GM20000 (cell line): ENCODE measurements at regions not wholly inside any gene's neighbourhood (a gene's known extent, or its start where the extent isn't known, plus 50 kb on each side); places are given as distances from the start of the nearest gene placed in this dataset.

ENCODE experiments used
- DNase-seq: peaks from one replicate; pipeline ENCODE4 v3.0.0; 2012; ENCODE audit warnings: low spot score
- TF ChIP-seq, protein P1 (sequence below): IDR thresholded peaks from 2 replicates; pipeline ENCODE4 v1.5.1; 2012; ENCODE audit warnings: mild to moderate bottlenecking, control low read depth; ENCODE audit errors: extremely low read depth, missing control alignments

GRCh38 chr10:6362879-6363278 is 160.1 kb downstream of the PFKFB3 start:
- TF ChIP-seq, protein P1, sequence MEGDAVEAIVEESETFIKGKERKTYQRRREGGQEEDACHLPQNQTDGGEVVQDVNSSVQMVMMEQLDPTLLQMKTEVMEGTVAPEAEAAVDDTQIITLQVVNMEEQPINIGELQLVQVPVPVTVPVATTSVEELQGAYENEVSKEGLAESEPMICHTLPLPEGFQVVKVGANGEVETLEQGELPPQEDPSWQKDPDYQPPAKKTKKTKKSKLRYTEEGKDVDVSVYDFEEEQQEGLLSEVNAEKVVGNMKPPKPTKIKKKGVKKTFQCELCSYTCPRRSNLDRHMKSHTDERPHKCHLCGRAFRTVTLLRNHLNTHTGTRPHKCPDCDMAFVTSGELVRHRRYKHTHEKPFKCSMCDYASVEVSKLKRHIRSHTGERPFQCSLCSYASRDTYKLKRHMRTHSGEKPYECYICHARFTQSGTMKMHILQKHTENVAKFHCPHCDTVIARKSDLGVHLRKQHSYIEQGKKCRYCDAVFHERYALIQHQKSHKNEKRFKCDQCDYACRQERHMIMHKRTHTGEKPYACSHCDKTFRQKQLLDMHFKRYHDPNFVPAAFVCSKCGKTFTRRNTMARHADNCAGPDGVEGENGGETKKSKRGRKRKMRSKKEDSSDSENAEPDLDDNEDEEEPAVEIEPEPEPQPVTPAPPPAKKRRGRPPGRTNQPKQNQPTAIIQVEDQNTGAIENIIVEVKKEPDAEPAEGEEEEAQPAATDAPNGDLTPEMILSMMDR, result no peak

DNA sequence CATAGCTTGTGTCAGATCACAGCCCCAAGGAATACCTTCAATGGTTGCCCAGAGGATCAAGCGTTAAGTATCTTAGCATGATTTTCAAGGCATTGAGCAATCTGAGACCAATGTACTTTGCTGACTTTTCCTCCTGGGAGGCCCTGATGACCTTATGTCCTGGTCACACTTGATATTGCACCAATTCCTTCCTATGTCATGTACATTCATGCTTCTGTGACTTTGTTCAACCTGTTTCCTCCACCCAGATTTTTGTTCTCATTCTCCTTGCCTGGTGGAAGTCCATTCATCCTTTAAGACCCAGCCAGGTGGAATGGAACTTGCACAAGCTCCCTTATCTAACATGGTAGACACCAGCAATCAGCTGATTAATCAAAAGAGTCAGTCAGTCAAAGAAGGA is 160.8 kb downstream of the PFKFB3 start:
- no peak for DNase-seq
- TF ChIP-seq, protein P1, result no peak

More at GRCh38 chr10:6362879-6363278, 160.1 kb downstream of the PFKFB3 start:
- no peak for DNase-seq

- DNase-seq, result no peak
- TF ChIP-seq, protein P1, result no peak
These were observed 161.6 kb downstream of the PFKFB3 start for GRCh38 chr10:6364283-6364682.

- DNase-seq, result no peak
- TF ChIP-seq, protein P1, result no peak
These were observed 162.2 kb downstream of the PFKFB3 start for GRCh38 chr10:6364893-6365292.

- no peak for DNase-seq
- TF ChIP-seq, protein P1, result no peak
These were observed 162.7 kb downstream of the PFKFB3 start for GRCh38 chr10:6365384-6365783.
